Gastrocnemius medialis (tissue), 4 donors: ENCODE measurements at regions not wholly inside any gene's neighbourhood (a gene's known extent, or its start where the extent isn't known, plus 50 kb on each side); places are given as distances from the start of the nearest gene placed in this dataset.

ENCODE experiments used
- ATAC-seq, 2 donors: fragments of 150-250 bp; one replicate each; pipeline ENCODE4 v1.9.1; 2016
- DNase-seq, 2 donors: peaks; one replicate each; pipeline ENCODE4 v3.0.0-alpha.2; 2019
- H3K27ac ChIP-seq, 4 donors: fragments of 200-600 bp; sonication (generic); 1 replicate in 1 of 4; 2 replicates in 3 of 4; pipeline ENCODE4 v1.5.1; 2016 to 2018; ENCODE audit warnings: mild to moderate bottlenecking in 2 of 4, moderate library complexity in 1 of 4
- H3K27me3 ChIP-seq, 3 donors: fragments of 200-600 bp; sonication (generic) in 2 of 3; 1 replicate in 1 of 3; 2 replicates in 2 of 3; pipeline versions ENCODE4 v1.5.1 to v1.6.0; 2016 to 2019; ENCODE audit warnings: mild to moderate bottlenecking in 1 of 3, moderate library complexity in 1 of 3
- H3K36me3 ChIP-seq, 2 donors: fragments of 200-600 bp; sonication (generic) in 1 of 2; one replicate each; pipeline ENCODE4 v1.5.1; 2017 to 2018
- H3K4me1 ChIP-seq, 2 donors: fragments of 200-600 bp; sonication (generic) in 1 of 2; one replicate each; pipeline ENCODE4 v1.5.1; 2016 to 2017; ENCODE audit warnings: mild to moderate bottlenecking in 2 of 2
- H3K4me3 ChIP-seq, 4 donors: fragments of 200-600 bp; sonication (generic) in 3 of 4; 1 replicate in 1 of 4; 2 replicates in 3 of 4; pipeline ENCODE4 v1.5.1; 2016 to 2019; ENCODE audit warnings: mild to moderate bottlenecking in 2 of 4
- H3K9me3 ChIP-seq, 3 donors: fragments of 200-600 bp; sonication (generic) in 2 of 3; 1 replicate in 1 of 3; 2 replicates in 2 of 3; pipeline ENCODE4 v1.5.1; 2016 to 2019
- POLR2A ChIP-seq, 2 donors: fragments of 450-650 bp; IDR thresholded peaks; one replicate each; pipeline ENCODE4 v1.6.1; 2017; ENCODE audit warnings: antibody characterized with exemption in 2 of 2, mild to moderate bottlenecking in 2 of 2, moderate library complexity in 2 of 2
- in situ Hi-C, 4 donors: fragments of 200-750 bp; cut with MboI; loops; one replicate each; pipeline versions ENCODE4 v1.15.0 to v1.8.0; 2017; ENCODE audit warnings: low sequenced_read_pairs in 4 of 4
- intact Hi-C: fragments of 100-400 bp; cut with DNase I; formaldehyde crosslinking; loops from one replicate; pipeline ENCODE4 v1.15.1; 2023; ENCODE audit warnings: low total_unique reads
- TF ChIP-seq, protein P1 (sequence below), 5 experiments: fragments of 450-650 bp in 3 of 5; fragments of 200-600 bp in 2 of 5; sonication (generic) in 2 of 5; IDR thresholded peaks in 4 of 5; conservative IDR thresholded peaks in 1 of 5; 1 replicate in 4 of 5; 2 replicates in 1 of 5; pipeline ENCODE4 v1.5.1; 2016 to 2019; ENCODE audit warnings: antibody characterized with exemption in 5 of 5, mild to moderate bottlenecking in 3 of 5, moderate library complexity in 3 of 5

DNA sequence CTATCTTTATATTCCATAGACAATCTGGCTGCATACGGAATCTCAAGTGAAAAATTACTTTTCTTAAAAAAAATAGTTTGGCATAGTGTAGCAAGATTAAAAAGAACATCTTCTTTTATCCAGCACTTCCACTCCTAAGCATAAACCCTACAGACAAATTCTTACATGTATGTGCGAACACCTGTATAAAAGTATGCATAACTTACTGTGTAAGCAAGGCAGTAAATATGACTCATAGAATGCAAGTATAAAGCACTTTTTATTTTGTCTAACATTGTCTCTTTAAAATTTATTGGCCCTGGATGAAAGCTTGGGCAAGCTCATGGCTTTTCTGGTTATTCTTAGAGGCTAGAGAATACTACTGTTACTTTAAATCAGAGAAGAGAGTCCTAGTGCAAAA is 86.4 kb downstream of the MSX2 start:
- in situ Hi-C loops (no loop called here), intact Hi-C loops (no loop called here)
- DNase-seq (no peak), ATAC-seq (no peak)
- Histone ChIP-seq H3K27me3 (no peaks in the 10 kb centered on the region), H3K27ac (no peak overlapping the region), H3K4me1 (no peaks in the 10 kb centered on the region), H3K4me3 (no peak overlapping the region), H3K9me3 (no peaks in the 10 kb centered on the region), H3K36me3 (no peaks in the 10 kb centered on the region)
- TF ChIP-seq, protein P1, sequence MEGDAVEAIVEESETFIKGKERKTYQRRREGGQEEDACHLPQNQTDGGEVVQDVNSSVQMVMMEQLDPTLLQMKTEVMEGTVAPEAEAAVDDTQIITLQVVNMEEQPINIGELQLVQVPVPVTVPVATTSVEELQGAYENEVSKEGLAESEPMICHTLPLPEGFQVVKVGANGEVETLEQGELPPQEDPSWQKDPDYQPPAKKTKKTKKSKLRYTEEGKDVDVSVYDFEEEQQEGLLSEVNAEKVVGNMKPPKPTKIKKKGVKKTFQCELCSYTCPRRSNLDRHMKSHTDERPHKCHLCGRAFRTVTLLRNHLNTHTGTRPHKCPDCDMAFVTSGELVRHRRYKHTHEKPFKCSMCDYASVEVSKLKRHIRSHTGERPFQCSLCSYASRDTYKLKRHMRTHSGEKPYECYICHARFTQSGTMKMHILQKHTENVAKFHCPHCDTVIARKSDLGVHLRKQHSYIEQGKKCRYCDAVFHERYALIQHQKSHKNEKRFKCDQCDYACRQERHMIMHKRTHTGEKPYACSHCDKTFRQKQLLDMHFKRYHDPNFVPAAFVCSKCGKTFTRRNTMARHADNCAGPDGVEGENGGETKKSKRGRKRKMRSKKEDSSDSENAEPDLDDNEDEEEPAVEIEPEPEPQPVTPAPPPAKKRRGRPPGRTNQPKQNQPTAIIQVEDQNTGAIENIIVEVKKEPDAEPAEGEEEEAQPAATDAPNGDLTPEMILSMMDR (IDR thresholded peaks at IDR 0.05 in 4 of 5, conservative IDR thresholded peaks at IDR 0.05 in 1 of 5) = no peak
- TF ChIP-seq POLR2A (IDR thresholded peaks at IDR 0.05) = no peak

DNA sequence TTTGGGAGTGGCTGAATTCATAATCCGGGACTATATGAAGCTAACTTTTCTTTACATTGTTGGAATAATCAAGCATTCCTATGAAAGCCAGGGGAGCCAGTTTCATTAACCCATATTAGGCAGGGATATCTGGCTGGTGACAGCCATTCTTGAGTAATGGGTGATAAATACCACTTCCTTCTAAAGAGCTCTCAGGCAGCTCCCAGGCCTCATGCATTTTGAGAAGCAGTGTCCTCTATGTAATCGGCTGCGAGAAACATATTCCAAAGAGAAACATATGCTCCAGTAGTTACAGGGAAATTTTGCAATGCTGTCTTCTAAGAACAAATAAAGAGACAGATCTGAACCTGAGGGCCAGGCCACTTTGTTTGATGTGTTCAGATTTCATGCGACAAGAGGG is 83.1 kb downstream of the MSX2 start:
- in situ Hi-C loops = no loop called here
- no peak for ATAC-seq
- H3K27me3 ChIP-seq = no peaks in the 10 kb centered on the region
- TF ChIP-seq, protein P1 (IDR thresholded peaks at IDR 0.05 in 4 of 5, conservative IDR thresholded peaks at IDR 0.05 in 1 of 5) = no peak
- intact Hi-C loops = no loop called here
- DNase-seq = no peak
- H3K4me1 ChIP-seq = no peaks in the 10 kb centered on the region
- no peaks in the 10 kb centered on the region for H3K9me3 ChIP-seq
- no peak overlapping the region for H3K4me3 ChIP-seq
- no peak overlapping the region for H3K27ac ChIP-seq
- no peaks in the 10 kb centered on the region for H3K36me3 ChIP-seq

GRCh38 chr5:174806729-174807128 is 82.3 kb downstream of the MSX2 start:
- H3K27ac ChIP-seq = no peak overlapping the region
- H3K36me3 ChIP-seq = no peaks in the 10 kb centered on the region
- ATAC-seq = no peak
- no peaks in the 10 kb centered on the region for H3K4me1 ChIP-seq
- H3K9me3 ChIP-seq = no peaks in the 10 kb centered on the region
- TF ChIP-seq, protein P1 (IDR thresholded peaks at IDR 0.05 in 4 of 5, conservative IDR thresholded peaks at IDR 0.05 in 1 of 5) = no peak
- no peak for TF ChIP-seq POLR2A (IDR thresholded peaks at IDR 0.05)
- H3K4me3 ChIP-seq = no peak overlapping the region
- DNase-seq = no peak
- no peaks in the 10 kb centered on the region for H3K27me3 ChIP-seq
- in situ Hi-C loops = no loop called here
- intact Hi-C loops = no loop called here

DNA sequence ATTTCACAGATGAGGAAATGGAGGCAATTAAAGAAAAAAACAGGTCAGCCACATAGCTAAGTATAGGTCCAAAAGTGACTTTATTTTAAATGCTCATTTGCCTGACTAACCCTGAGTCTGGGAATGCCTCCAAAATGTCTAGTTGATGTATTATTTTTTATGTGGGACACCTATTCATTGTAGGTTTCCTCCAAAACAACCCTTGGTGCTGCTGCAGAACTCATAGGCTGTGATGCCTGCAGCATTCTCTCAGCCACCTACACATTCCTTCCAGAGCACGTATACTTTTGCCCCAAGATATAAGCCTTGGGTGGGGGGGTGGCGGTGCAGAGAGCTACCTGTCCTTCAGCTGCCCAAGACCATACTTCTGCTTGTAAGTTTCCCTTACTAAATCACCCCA is 77.4 kb downstream of the MSX2 start:
- Histone ChIP-seq H3K36me3 (no peaks in the 10 kb centered on the region), H3K9me3 (no peaks in the 10 kb centered on the region), H3K27me3 (peaks cover 0 to 13% (median 11%) of the 10 kb centered on the region in 3 donors), H3K27ac (no peak overlapping the region), H3K4me3 (no peak overlapping the region), H3K4me1 (no peaks in the 10 kb centered on the region)
- TF ChIP-seq, protein P1 (IDR thresholded peaks at IDR 0.05 in 4 of 5, conservative IDR thresholded peaks at IDR 0.05 in 1 of 5) = no peak
- no peak for TF ChIP-seq POLR2A (IDR thresholded peaks at IDR 0.05)
- in situ Hi-C loops (no loop called here), intact Hi-C loops (no loop called here)
- DNase-seq (no peak), ATAC-seq (no peak)

- TF ChIP-seq, protein P1 (IDR thresholded peaks at IDR 0.05 in 4 of 5, conservative IDR thresholded peaks at IDR 0.05 in 1 of 5) = no peak
- no peak for TF ChIP-seq POLR2A (IDR thresholded peaks at IDR 0.05)
- DNase-seq = no peak
- in situ Hi-C loops = no loop called here
- no peak overlapping the region for H3K27ac ChIP-seq
- ATAC-seq = no peak
- H3K9me3 ChIP-seq = no peaks in the 10 kb centered on the region
- peaks cover 3 to 19% (median 15%) of the 10 kb centered on the region in 3 donors for H3K27me3 ChIP-seq
- intact Hi-C loops = no loop called here
- no peaks in the 10 kb centered on the region for H3K36me3 ChIP-seq
- H3K4me3 ChIP-seq = no peak overlapping the region
- no peaks in the 10 kb centered on the region for H3K4me1 ChIP-seq
Measured at GRCh38 chr5:174800435-174800834, 76.1 kb downstream of the MSX2 start.
